ENCODE measurements at regions not wholly inside any gene's neighbourhood (a gene's known extent, or its start where the extent isn't known, plus 50 kb on each side); places are given as distances from the start of the nearest gene placed in this dataset.

GRCh38 chr2:129759472-129760010, 219.9 kb upstream of the RAB6C start:
- in situ Hi-C loops (cut with MboI; ENCODE audit: low sequenced_read_pairs) = no loop called here

- in situ Hi-C loops (cut with MboI; ENCODE audit: low sequenced_read_pairs) = no loop called here
Measured at GRCh38 chr2:129760669-129761068, 218.8 kb upstream of the RAB6C start.

- in situ Hi-C loops (cut with MboI; ENCODE audit: low sequenced_read_pairs) = no loop called here
Measured at GRCh38 chr2:129761569-129762021, 217.9 kb upstream of the RAB6C start.

- in situ Hi-C loops (cut with MboI; ENCODE audit: low sequenced_read_pairs) = no loop called here
Measured at GRCh38 chr2:129762386-129763189, 216.9 kb upstream of the RAB6C start.

- in situ Hi-C loops (cut with MboI; ENCODE audit: low sequenced_read_pairs) = no loop called here
Measured at GRCh38 chr2:129763190-129763846, 216.1 kb upstream of the RAB6C start.

GRCh38 chr2:129763966-129764365, 215.5 kb upstream of the RAB6C start:
- in situ Hi-C loops (cut with MboI; ENCODE audit: low sequenced_read_pairs) = no loop called here

- in situ Hi-C loops (cut with MboI; ENCODE audit: low sequenced_read_pairs) = no loop called here
Measured at GRCh38 chr2:129764376-129765325, 214.8 kb upstream of the RAB6C start.

- in situ Hi-C loops (cut with MboI; ENCODE audit: low sequenced_read_pairs) = no loop called here
Measured at GRCh38 chr2:129765326-129765677, 214.2 kb upstream of the RAB6C start.

- in situ Hi-C loops (cut with MboI; ENCODE audit: low sequenced_read_pairs) = no loop called here
Measured at GRCh38 chr2:129765678-129766351, 213.7 kb upstream of the RAB6C start.

GRCh38 chr2:129766374-129766993, 213.0 kb upstream of the RAB6C start:
- in situ Hi-C loops (cut with MboI; ENCODE audit: low sequenced_read_pairs) = no loop called here

GRCh38 chr2:129767346-129768035, 212.0 kb upstream of the RAB6C start:
- in situ Hi-C loops (cut with MboI; ENCODE audit: low sequenced_read_pairs) = no loop called here

- in situ Hi-C loops (cut with MboI; ENCODE audit: low sequenced_read_pairs) = no loop called here
Measured at GRCh38 chr2:129768036-129768386, 211.5 kb upstream of the RAB6C start.

GRCh38 chr2:129768485-129769184, 210.8 kb upstream of the RAB6C start:
- in situ Hi-C loops (cut with MboI; ENCODE audit: low sequenced_read_pairs) = no loop called here

- in situ Hi-C loops (cut with MboI; ENCODE audit: low sequenced_read_pairs) = no loop called here
Measured at GRCh38 chr2:129769185-129769991, 210.1 kb upstream of the RAB6C start.

- in situ Hi-C loops (cut with MboI; ENCODE audit: low sequenced_read_pairs) = no loop called here
Measured at GRCh38 chr2:129771418-129772189, 207.9 kb upstream of the RAB6C start.

- in situ Hi-C loops (cut with MboI; ENCODE audit: low sequenced_read_pairs) = no loop called here
Measured at GRCh38 chr2:129772190-129772579, 207.3 kb upstream of the RAB6C start.

GRCh38 chr2:129775952-129776653, 203.4 kb upstream of the RAB6C start:
- in situ Hi-C loops (cut with MboI; ENCODE audit: low sequenced_read_pairs) = no loop called here

Data from HL-60/S4 (cell line).